Skeletal muscle satellite cell (primary cell): ENCODE measurements at regions not wholly inside any gene's neighbourhood (a gene's known extent, or its start where the extent isn't known, plus 50 kb on each side); places are given as distances from the start of the nearest gene placed in this dataset.

Experiments
- H3K27me3 ChIP-seq: 2 replicates; pipeline ENCODE4 v1.7.0; 2013; ENCODE audit warnings: low read length; ENCODE audit not compliant: control insufficient read depth, insufficient read depth
- H3K36me3 ChIP-seq: 2 replicates; pipeline ENCODE4 v1.7.0; 2013; ENCODE audit warnings: mild to moderate bottlenecking, control low read depth, low read length; ENCODE audit not compliant: insufficient read depth
- H3K4me1 ChIP-seq: 2 replicates; pipeline ENCODE4 v1.7.0; 2013; ENCODE audit warnings: low read length; ENCODE audit not compliant: control insufficient read depth, insufficient read depth
- H3K4me2 ChIP-seq: 2 replicates; pipeline ENCODE4 v1.7.0; 2013; ENCODE audit warnings: mild to moderate bottlenecking, low read length
- H3K4me3 ChIP-seq: 2 replicates; pipeline ENCODE4 v1.7.0; 2013; ENCODE audit warnings: low read length
- H3K9ac ChIP-seq: 2 replicates; pipeline ENCODE4 v1.7.0; 2013; ENCODE audit warnings: mild to moderate bottlenecking, low read depth, low read length, moderate library complexity
- H3K9me3 ChIP-seq: replicated peaks from 2 replicates; pipeline ENCODE4 v1.7.0; 2013; ENCODE audit warnings: mild to moderate bottlenecking, control low read depth, low read length

GRCh38 chr6:14620522-14620921, 502.9 kb downstream of the CD83 start:
- Histone ChIP-seq H3K4me2 (no peak overlapping the region), H3K27me3 (no peaks in the 10 kb centered on the region), H3K36me3 (no peaks in the 10 kb centered on the region), H3K9me3 (no peaks in the 10 kb centered on the region), H3K9ac (no peak overlapping the region), H3K4me1 (peaks cover 4% of the 10 kb centered on the region), H3K4me3 (no peak overlapping the region)

- no peaks in the 10 kb centered on the region for H3K36me3 ChIP-seq
- no peaks in the 10 kb centered on the region for H3K9me3 ChIP-seq
- H3K4me2 ChIP-seq = no peak overlapping the region
- no peak overlapping the region for H3K4me3 ChIP-seq
- H3K27me3 ChIP-seq = no peaks in the 10 kb centered on the region
- H3K9ac ChIP-seq = no peak overlapping the region
- H3K4me1 ChIP-seq = peaks cover 4% of the 10 kb centered on the region
These were observed 503.9 kb downstream of the CD83 start for GRCh38 chr6:14621518-14621917.

GRCh38 chr6:14622085-14622484, 504.5 kb downstream of the CD83 start:
- H3K36me3 ChIP-seq = no peaks in the 10 kb centered on the region
- no peak overlapping the region for H3K9ac ChIP-seq

GRCh38 chr6:14622909-14623505, 505.4 kb downstream of the CD83 start:
- no peak overlapping the region for H3K4me2 ChIP-seq
- H3K36me3 ChIP-seq = no peaks in the 10 kb centered on the region
- no peaks in the 10 kb centered on the region for H3K27me3 ChIP-seq
- peaks cover 4% of the 10 kb centered on the region for H3K9me3 ChIP-seq
- H3K4me3 ChIP-seq = no peak overlapping the region
- H3K9ac ChIP-seq = no peak overlapping the region
- H3K4me1 ChIP-seq = peaks cover 4% of the 10 kb centered on the region

More at GRCh38 chr6:14622085-14622484, 504.5 kb downstream of the CD83 start:
- no peak overlapping the region for H3K4me3 ChIP-seq
- H3K9me3 ChIP-seq = no peaks in the 10 kb centered on the region
- H3K4me2 ChIP-seq = no peak overlapping the region
- H3K27me3 ChIP-seq = no peaks in the 10 kb centered on the region
- H3K4me1 ChIP-seq = peaks cover 4% of the 10 kb centered on the region

GRCh38 chr6:14625173-14625895, 507.8 kb downstream of the CD83 start:
- Histone ChIP-seq H3K9me3 (peaks cover 4% of the 10 kb centered on the region), H3K27me3 (peaks cover 2% of the 10 kb centered on the region), H3K4me2 (no peak overlapping the region), H3K4me3 (no peak overlapping the region), H3K4me1 (peaks cover 4% of the 10 kb centered on the region), H3K36me3 (no peaks in the 10 kb centered on the region), H3K9ac (no peak overlapping the region)

- H3K9ac ChIP-seq = no peak overlapping the region
- H3K4me2 ChIP-seq = no peak overlapping the region
- H3K9me3 ChIP-seq = peaks cover 4% of the 10 kb centered on the region
- H3K4me3 ChIP-seq = no peak overlapping the region
- H3K36me3 ChIP-seq = no peaks in the 10 kb centered on the region
- H3K4me1 ChIP-seq = peaks cover 1% of the 10 kb centered on the region
- peaks cover 11% of the 10 kb centered on the region for H3K27me3 ChIP-seq
These were observed 509.0 kb downstream of the CD83 start for GRCh38 chr6:14626556-14626955.

GRCh38 chr6:14630016-14630415, 512.4 kb downstream of the CD83 start:
- Histone ChIP-seq H3K4me3 (no peak overlapping the region), H3K9me3 (peaks cover 4% of the 10 kb centered on the region), H3K9ac (no peak overlapping the region), H3K36me3 (no peaks in the 10 kb centered on the region), H3K4me2 (no peak overlapping the region), H3K27me3 (peaks cover 11% of the 10 kb centered on the region), H3K4me1 (no peaks in the 10 kb centered on the region)

GRCh38 chr6:14633479-14633878, 515.9 kb downstream of the CD83 start:
- Histone ChIP-seq H3K9me3 (no peaks in the 10 kb centered on the region), H3K27me3 (peaks cover 11% of the 10 kb centered on the region), H3K4me2 (no peak overlapping the region), H3K9ac (no peak overlapping the region), H3K36me3 (no peaks in the 10 kb centered on the region), H3K4me3 (no peak overlapping the region), H3K4me1 (peaks cover 2% of the 10 kb centered on the region)

- H3K9me3 ChIP-seq = no peaks in the 10 kb centered on the region
- H3K27me3 ChIP-seq = peaks cover 11% of the 10 kb centered on the region
- H3K4me1 ChIP-seq = peaks cover 8% of the 10 kb centered on the region
- H3K4me2 ChIP-seq = no peak overlapping the region
- no peak overlapping the region for H3K9ac ChIP-seq
- no peak overlapping the region for H3K4me3 ChIP-seq
- H3K36me3 ChIP-seq = no peaks in the 10 kb centered on the region
These were observed 516.5 kb downstream of the CD83 start for GRCh38 chr6:14634072-14634471.

GRCh38 chr6:14635195-14635594, 517.6 kb downstream of the CD83 start:
- Histone ChIP-seq H3K36me3 (no peaks in the 10 kb centered on the region), H3K9ac (no peak overlapping the region), H3K4me3 (no peak overlapping the region)

GRCh38 chr6:14635934-14636591, 518.5 kb downstream of the CD83 start:
- no peak overlapping the region for H3K4me2 ChIP-seq
- H3K4me1 ChIP-seq = peaks cover 21% of the 10 kb centered on the region
- H3K9me3 ChIP-seq = no peaks in the 10 kb centered on the region
- no peaks in the 10 kb centered on the region for H3K36me3 ChIP-seq
- no peak overlapping the region for H3K4me3 ChIP-seq
- no peak overlapping the region for H3K9ac ChIP-seq
- peaks cover 4% of the 10 kb centered on the region for H3K27me3 ChIP-seq

More at GRCh38 chr6:14635195-14635594, 517.6 kb downstream of the CD83 start:
- Histone ChIP-seq H3K9me3 (no peaks in the 10 kb centered on the region), H3K4me2 (no peak overlapping the region), H3K27me3 (peaks cover 10% of the 10 kb centered on the region), H3K4me1 (peaks cover 12% of the 10 kb centered on the region)
